Glomerular visceral epithelial cell (primary cell): ENCODE measurements at regions not wholly inside any gene's neighbourhood (a gene's known extent, or its start where the extent isn't known, plus 50 kb on each side); places are given as distances from the start of the nearest gene placed in this dataset.
"Not testable (repeated sequence)": the region's sequence is repeated elsewhere in the genome, so short reads cannot be mapped to it uniquely, and the experiment has no call there.

Source experiments
- DNase-seq: peaks from one replicate; pipeline ENCODE4 v3.0.0-alpha.2; 2016; ENCODE audit errors: extremely low spot score

DNA sequence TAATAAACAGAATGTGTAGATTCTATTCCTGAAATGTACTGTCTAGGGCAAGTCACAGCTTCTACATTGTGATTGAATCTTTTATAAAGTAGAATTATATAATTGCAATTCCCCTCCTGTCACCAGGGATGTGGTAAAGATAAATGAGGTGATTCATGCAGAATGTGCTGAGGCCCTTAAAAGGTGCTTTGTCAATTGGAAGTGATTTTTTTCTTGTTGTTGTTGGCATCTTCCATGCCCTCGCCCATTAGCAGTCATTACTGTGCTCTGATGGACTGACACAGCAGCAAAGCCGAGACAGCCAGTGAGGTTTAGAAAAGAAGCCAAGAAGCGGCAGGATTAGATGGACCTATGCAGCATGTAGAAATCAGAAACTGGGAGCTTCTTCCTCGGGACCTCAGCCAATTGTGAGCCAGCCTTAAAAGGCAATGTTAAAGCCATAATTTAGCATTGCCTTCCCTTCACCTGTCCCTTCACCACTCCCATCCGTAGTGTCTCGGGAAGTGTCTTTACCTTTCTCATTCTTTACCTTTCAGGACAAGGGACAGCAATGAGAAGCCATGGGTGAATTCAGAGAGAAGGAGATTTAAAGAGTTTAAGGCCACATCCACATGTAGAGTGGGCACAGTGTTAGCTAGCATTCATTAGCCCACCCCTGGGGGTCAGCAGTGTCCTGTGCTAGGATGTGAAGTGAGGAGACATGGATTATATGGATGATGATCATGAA is 257.8 kb downstream of the PLK2 start:
- peak; percentile 68 for DNase-seq

DNA sequence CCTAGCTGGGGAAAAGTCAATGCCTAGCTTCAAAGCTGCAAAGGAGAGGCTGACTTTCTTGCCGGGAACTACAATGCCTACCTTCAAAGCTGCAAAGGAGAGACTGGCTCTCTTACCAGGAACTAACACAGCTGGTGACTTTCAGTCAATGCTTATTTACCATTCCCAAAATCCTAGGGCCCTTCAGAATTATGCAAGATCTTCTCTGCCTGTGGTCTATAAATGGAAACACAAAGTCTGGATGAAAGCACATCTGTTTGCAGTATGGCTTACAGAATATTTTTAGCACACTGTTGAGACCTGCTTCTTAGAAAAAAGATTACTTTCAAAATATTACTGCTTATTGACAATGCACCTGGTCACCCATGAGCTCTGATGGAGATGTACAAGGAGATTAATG is 259.4 kb downstream of the PLK2 start:
- DNase-seq, result no peak

DNA sequence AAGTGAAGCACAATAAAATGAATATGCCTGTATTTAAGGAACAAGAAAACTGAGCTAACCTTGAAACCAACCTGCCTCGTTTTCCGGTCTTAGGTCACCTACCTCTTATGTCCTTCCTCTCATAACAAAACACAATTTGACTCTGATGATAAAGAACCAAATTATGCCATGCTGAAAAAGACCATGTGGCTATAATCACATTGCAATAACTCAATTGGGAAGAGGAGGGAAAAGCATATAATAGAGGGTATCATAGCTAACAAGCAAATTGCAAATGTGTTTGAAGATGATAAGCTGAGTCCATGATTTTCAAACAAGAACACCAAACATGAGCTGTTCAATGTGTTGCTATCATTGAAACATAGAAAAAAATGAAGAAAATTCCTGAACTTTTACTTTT is 260.8 kb downstream of the PLK2 start:
- DNase-seq, result no peak

DNA sequence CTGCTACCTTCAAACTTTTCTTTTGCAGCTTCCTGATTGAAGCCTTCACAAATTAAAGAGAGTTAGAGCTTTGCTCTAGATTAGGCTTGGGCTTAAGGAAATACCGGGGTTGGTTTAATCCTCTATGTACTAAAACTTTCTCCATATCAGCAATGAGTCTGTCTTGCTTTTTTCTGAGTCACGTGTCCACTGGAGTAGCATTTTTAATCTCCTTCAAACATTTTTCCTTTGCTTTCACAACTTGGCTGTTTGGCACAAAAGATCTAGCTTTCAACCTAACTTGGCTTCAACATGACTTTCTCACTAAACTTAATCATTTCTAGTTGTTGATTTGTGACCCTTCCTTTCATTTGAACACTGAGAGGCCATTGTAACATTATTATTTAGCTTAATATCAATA is 261.6 kb downstream of the PLK2 start:
- no peak for DNase-seq

DNA sequence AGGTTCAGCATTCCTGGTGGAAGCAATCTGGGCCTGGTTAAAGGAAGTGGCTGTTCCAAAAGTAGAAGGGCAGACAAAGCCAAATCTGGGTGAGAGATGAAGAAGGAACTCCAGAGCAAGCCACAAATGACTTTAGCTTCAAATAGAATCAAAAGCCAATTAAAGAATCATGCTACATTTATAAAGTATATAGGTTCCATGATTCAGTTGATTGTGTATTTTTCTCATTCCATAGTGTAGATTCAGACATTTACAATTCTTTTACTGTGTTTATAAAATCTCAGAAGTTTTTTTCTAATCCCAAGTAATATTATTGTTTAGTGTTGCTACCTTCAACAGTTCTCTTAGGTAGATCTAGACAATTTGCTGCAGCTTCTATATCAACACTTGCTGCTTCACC is 262.0 kb downstream of the PLK2 start:
- no peak for DNase-seq

- no peak for DNase-seq
Observed at GRCh38 chr5:58191443-58191842, 268.4 kb downstream of the PLK2 start.

DNA sequence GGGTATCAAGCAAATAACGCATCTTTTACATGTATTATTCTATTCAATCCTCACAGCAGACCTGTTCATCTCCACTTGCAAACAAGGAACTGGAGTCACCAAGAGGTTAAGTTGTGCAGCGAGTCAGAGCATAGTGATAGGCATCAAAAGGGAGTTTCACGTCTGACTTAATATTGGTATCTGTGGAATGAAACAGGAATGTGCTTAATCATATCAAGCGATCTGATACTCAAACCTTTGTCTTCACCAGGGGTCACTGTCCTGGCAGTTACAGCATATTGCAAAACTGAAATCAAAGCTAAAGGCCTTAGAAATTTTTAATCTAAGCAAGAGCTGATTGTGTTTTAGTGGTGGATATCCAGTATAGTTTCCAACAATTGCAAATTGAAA is 271.6 kb downstream of the PLK2 start:
- peak; percentile 94 for DNase-seq

- peak; percentile 10 for DNase-seq
Observed at GRCh38 chr5:58187432-58188261, 272.2 kb downstream of the PLK2 start.

GRCh38 chr5:58185801-58186200 is 274.1 kb downstream of the PLK2 start:
- DNase-seq, result peak; percentile 30

- DNase-seq, result no peak
Observed at GRCh38 chr5:58185397-58185796, 274.5 kb downstream of the PLK2 start.

DNA sequence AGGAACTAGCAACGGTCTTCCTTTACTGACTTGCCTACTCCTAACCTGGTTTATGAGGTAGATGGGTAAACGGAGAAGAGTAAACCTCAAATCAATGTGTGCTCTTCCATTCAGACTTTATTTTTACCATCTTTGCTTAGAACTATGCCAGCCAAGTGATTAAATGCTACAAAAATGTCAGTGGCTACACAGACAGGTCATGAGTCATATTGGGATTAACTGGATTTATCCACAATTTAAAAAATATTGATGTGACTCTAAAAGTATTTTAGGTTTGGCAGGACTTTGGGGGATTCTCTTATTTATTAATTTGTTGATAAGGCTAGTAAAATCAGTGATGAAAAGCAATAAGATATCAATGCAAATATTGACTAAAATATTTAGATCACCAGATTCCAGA is 275.0 kb downstream of the PLK2 start:
- peak; percentile 80 for DNase-seq

DNA sequence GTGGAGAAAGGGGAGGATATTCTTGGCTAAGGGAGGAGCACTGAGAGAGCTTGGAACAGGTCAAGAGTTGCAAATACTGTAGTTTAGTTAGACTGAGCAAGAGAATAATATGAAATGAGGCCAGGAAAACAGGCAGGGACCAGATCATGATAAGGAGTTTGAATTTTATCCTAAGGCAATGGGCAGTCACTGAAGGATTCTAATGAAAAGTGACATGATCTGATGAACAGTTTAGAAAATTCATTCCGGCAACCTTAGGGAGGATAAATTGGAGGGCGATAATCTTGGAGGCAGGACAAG is 276.1 kb downstream of the PLK2 start:
- no peak for DNase-seq

DNA sequence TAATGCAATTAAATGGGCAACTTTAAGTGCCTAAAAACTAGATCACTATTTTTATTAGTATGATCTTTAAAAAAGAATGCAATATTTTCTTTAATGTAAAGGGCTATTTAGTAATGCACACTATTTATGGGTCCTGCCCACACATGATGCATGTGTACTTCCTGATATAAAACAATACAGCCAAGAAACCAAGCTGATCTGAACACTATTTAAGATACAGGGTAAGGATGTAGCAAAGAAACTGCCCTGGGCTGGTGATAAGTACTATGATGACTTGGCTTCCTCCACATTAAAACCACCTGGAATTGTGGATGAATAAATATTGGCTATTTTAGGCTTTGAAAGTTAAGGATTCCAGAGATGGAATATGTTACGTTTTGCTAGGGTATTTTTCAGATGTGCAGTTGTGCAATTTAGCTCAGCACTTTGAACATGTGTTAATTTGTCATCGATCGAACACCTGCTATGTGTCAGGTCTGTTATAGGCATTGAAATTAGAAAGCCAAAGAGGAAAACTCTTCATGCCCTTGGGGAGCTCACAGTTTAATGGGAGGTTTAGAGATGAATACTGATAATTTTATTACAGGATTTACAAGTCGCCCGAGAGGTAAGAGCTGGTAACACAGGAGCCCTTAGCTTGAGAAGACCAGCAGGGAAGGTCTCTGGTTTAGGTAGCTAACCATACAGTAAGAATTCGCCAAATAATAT is 276.7 kb downstream of the PLK2 start:
- DNase-seq, result peak; percentile 5

DNA sequence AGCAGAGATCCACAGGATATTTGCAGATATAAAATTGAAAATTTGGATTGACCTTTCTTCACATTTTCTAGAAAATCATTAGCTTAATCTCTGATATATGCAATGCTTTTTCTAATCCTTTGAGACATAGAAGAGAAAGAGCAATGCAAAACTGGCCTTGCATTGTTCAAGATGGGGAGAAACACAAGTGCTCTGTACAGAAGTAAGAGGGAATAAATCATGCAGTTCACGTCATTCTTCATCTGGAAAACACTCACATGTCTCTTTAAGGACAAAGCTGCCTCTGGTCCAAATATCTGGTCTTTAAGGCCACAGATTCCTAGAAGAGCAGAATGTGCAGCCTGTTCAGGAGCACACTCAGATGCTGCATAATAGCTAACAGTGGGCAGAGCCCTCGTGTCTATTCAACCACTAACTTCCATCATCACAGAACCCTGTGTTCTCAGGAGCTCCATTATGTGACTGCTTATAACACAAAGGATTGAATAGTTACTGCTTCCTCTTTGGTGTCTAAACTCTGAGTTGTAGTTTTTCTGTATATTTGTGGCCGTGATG is 277.5 kb downstream of the PLK2 start:
- DNase-seq, result peak; percentile 38

GRCh38 chr5:58181578-58182286 is 278.2 kb downstream of the PLK2 start:
- DNase-seq, result no peak

DNA sequence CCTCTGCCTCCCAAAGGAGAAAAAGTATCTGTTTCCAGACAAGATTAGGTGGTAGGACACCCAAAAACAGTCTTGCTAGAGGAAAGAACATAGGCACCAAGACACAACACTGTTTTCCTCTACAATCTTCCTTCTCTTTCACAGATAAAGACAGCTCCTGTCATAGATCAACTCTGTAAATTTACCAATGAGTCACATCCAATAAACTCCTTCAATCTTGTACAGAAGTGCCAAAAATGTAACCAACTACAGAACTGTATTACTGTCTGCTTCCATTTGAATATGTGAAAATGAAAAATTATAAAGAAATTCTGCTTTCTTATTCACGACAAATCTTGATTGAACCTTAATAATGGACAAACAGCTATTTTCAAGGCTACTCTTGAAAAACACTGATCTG is 286.9 kb downstream of the PLK2 start:
- no peak for DNase-seq

- no peak for DNase-seq
Observed at GRCh38 chr5:58165152-58165551, 294.7 kb downstream of the PLK2 start.

GRCh38 chr5:58161889-58162288 is 298.0 kb downstream of the PLK2 start:
- not testable (repeated sequence) for DNase-seq

- DNase-seq, result peak; percentile 77
Observed at GRCh38 chr5:58156973-58157701, 302.7 kb downstream of the PLK2 start.

GRCh38 chr5:58156361-58156760 is 303.5 kb downstream of the PLK2 start:
- DNase-seq, result peak; percentile 66

GRCh38 chr5:58153255-58153654 is 306.6 kb downstream of the PLK2 start:
- no peak for DNase-seq
